ENCODE measurements at regions not wholly inside any gene's neighbourhood (a gene's known extent, or its start where the extent isn't known, plus 50 kb on each side); places are given as distances from the start of the nearest gene placed in this dataset.

GRCh38 chr12:89181271-89181920 lies 170.9 kb downstream of the DUSP6 start:
- DNase-seq, result no peak

DNA sequence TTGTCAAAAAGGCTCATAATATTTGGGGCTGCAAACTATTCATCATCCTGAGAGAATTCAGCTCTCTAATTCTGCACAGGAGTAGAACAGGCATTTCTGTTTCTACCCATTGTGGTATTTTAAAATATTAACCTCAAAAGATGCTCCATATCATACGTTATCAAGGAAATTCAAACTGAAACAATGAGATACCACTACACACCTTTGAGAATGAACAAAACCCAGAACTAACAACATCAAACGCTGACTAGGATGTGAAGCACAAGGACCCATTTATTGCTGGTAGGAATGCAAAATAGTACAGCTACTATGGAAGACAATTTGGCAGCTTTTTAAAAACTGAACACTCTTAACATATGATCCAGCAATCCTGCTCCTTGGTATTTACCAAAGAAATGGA lies 171.8 kb downstream of the DUSP6 start:
- DNase-seq, result no peak

DNA sequence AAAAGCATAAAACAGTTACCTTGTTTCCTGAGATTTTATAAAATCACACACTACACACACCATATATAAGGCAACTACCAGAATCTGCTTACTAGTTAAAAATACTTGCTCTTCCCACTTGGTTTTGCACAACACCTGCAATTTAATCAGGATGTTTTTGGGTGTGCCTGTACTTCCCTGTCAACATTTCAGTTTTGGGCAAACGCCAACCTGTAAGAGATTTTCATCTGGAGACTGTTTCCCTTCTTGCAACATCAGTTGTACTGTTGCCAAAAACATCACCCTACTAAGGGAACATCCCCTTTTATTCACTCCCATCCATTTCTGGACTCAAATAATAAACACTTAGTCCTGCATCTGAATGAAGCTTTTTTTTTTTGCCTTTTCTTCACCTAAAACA lies 172.3 kb downstream of the DUSP6 start:
- DNase-seq, result no peak

DNA sequence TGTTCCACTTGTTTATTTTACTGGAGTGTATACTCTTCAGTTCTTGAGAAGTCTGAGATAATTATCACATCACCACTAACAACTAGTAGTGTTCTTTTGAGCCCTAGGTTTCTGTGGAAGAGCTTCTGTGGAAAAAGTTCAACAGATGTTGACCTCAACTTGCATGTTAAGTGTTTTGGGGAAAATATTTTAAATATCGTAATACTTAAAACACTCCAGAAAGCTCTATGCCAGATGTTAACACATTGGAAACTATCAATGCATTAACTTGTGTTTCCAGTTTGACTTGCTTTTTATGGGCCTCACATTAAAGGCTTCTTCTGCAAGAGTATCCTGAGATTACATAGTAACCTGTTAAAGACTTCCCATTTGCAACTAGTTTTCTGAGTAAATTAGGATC lies 173.1 kb downstream of the DUSP6 start:
- no peak for DNase-seq

DNA sequence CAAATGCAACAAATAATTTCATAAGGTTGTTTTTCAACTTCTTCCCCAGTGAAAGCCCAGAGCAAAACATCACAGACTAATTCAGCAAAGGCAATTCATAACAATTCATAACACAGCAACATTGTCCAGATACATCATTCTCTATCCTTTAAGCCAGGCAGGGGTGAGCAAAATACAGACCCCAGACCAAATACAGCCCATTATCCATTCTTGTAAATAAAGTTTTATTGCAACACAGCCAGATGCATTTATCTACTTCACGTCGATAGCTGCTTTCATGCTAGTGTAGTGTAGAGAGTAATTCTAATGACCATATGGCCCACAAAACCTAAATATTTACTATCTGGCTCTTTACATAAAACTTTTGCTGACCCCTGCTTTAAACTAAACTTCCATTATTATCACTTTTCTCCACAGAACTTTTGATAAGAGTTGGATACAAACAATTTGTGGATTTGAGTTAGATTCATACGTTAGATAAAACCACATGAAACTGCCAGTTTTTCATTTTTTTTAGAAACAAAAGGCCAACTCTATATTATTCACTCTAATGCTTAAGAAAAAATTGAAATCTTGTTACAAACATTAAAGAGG lies 174.4 kb downstream of the DUSP6 start:
- DNase-seq, result no peak

GRCh38 chr12:89176676-89177075 lies 175.6 kb downstream of the DUSP6 start:
- no peak for DNase-seq

- DNase-seq, result no peak
Measured at GRCh38 chr12:89173678-89174077, 178.6 kb downstream of the DUSP6 start.

DNA sequence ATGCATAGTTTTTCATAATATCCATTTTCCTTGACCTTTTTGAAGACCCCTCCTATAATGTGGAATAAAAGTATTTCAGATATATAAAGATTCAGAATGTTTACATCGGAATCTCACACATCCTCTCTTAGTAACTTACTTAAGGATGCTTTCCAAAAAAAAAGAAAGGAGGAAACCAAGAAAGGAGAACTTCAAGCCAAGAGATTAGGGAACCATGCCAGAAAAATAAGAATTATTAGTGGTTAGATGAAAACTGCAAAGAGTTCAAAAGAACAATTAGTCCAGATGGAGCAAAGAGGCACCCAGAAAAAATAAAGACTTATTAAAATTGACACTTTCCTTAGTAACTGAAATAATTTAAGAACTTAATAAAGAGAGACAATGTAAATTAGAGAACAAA lies 179.2 kb downstream of the DUSP6 start:
- no peak for DNase-seq

DNA sequence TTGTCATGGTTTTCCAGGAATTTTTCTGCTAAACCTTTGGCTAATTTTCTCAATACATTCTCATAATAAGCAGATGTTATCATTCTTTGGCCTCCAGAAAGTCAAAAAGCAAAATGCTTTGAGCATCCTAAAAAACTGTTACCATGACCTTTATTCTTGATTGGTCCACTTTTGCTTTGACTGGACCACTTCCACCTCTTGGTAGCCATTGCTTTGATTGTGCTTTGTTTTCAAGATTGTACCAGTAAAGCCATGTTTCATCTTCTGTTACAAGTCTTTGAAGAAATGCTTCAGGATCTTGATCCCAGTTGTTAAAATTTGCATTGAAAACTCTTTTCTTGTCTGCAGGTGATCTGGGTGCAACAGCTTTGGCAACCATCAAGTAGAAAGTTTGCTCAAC lies 180.1 kb downstream of the DUSP6 start:
- no peak for DNase-seq

DNA sequence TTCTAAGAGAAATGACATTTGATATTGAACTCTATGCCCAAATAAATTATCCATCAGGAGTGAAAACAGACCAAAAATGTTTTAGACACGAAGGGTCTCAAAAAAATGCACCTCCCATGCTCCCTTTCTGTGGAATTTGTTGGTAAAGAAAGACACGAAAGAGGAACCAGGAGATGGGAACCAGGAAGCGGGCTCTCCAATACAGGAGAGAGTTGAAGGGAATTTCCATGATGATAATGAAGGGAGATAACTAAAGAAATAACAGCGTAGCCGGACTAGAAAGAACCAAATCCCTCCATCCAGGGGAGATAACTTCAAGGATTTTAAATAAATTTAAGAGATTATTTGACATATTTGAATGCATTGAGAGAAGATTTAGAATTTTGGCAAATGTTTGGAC lies 183.0 kb downstream of the DUSP6 start:
- no peak for DNase-seq

- DNase-seq, result no peak
Measured at GRCh38 chr12:89167986-89168385, 184.3 kb downstream of the DUSP6 start.

DNA sequence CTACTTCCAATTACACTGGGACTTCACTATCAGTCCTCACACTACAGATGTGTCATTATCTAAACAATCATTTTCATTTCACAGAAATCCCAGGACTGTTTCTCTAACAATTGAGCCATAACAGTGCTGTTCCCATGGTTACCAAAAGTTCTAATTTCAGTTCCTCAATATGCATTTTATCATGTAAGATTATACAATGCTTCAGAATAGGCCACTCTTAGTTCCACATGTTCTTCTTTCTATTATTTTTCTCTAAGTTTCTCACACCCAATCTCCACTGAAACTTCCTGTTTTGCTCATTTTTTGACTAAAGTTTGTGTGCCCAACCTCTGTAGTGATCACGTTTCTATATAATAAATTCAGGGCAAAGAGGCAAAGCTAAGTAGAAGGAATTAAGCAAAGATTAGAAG lies 185.8 kb downstream of the DUSP6 start:
- DNase-seq, result no peak

- no peak for DNase-seq
Measured at GRCh38 chr12:89166121-89166520, 186.2 kb downstream of the DUSP6 start.

- DNase-seq, result no peak
Measured at GRCh38 chr12:89165703-89166102, 186.6 kb downstream of the DUSP6 start.

DNA sequence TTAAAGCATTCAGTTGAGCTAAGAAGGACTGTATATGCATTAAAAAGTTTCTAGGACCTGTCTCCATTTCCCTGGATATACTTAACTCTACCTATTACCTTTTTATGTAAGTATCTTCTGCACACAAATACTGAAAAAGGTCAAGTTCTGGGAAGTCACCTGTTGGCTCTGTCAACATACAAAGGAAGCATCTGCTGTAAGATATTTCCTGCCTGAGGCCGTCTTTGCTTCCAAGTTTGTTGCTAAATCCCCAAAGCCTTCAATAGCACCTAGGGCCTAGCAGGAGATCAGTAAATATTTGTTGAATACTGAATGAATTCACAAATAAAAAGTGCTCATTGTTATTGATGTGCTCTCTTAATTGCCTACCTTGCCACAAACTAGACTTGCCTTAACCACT lies 188.4 kb downstream of the DUSP6 start:
- no peak for DNase-seq

GRCh38 chr12:89162589-89163261 lies 189.6 kb downstream of the DUSP6 start:
- DNase-seq, result no peak

DNA sequence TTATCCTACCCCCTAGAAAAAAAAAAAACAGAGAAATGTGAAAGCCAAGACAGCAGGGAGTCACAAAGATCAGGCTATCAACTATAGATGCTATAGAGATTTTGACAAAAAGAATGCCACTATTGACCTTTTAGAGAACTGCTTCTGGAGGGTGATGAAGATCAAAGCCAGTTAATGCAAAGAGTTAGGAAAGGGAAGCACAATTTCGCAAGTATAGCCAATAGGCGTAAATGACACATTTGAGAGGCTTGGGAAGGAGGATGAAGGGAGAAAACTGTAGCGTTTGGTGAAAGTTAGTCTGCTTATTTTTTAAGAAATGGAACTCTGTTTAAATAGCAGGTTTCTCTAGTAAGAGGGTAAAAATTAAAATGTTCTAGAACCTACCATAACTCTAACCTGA lies 190.7 kb downstream of the DUSP6 start:
- no peak for DNase-seq

GRCh38 chr12:89160716-89161123 lies 191.6 kb downstream of the DUSP6 start:
- DNase-seq, result no peak

- no peak for DNase-seq
Measured at GRCh38 chr12:89157413-89157812, 194.9 kb downstream of the DUSP6 start.

GRCh38 chr12:89156862-89157262 lies 195.4 kb downstream of the DUSP6 start:
- no peak for DNase-seq

GRCh38 chr12:89156340-89156739 lies 196.0 kb downstream of the DUSP6 start:
- no peak for DNase-seq

DNA sequence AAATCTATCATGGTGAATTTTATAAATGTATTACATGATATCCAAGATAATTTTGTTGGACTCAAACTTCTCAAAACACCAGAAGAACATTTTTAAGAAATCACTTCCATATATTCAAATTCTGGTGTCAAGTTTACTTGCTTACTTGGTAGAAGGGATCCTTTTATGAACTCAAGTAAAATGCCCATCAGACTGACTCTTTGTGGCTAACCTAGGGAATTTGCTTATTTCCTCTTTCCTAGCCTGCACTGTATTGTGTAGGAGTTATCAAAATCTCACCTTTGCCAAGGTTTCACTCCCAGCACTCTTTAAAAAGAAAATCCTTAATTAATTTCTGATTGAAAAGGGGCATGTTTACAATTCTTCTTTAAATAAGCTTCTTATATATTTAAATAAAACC lies 196.5 kb downstream of the DUSP6 start:
- DNase-seq, result no peak

- DNase-seq, result no peak
Measured at GRCh38 chr12:89154743-89155499, 197.4 kb downstream of the DUSP6 start.

DNA sequence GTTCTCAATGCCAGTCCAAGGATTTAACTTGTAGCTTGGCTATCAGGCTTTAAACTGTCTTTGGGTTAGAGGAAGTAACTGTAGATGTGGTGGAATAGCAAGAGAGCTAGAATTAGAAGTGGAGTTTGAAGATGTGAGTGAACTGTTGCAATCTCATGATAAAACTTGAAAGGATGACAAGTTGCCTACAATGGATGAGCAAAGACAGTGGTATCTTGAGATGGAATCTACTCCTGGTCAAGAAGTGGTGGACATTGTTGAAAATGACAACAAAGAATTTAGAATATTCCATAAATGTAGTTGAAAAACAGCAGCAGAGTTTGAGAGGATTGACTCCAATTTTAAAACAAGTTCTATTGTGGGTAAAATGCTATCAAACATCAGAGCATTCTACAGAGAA lies 199.0 kb downstream of the DUSP6 start:
- no peak for DNase-seq

Data from NCI-H2171 treated with DMSO at 0.1 percent for 48 hours (cell line).